A549 (cell line): ENCODE measurements at regions not wholly inside any gene's neighbourhood (a gene's known extent, or its start where the extent isn't known, plus 50 kb on each side); places are given as distances from the start of the nearest gene placed in this dataset.

Experiments
- ATAC-seq, 2 experiments: fragments of 200-7000 bp in 1 of 2; fragments of >200 bp in 1 of 2; cut with Nextera tagmentation in 1 of 2; cut with Tn5 transposase in 1 of 2; 3 replicates each; pipeline versions ENCODE4 v1.8.0 to v1.9.1; 2018 to 2020; ENCODE audit warnings: mild to moderate bottlenecking in 1 of 2, moderate library complexity in 1 of 2
- CTCF ChIA-PET: fragments of 300-600 bp; sonication (Branson Sonifier 250); formaldehyde crosslinking; extraction: SDS; loops from one replicate; lab custom pipeline; 2021; ENCODE audit warnings: antibody characterized with exemption, inconsistent platforms; lab: Yijun Ruan, JAX
- POLR2A ChIA-PET: fragments of 350-600 bp; formaldehyde crosslinking; extraction: SDS; loops from one replicate; lab custom pipeline; 2021; ENCODE audit warnings: antibody characterized with exemption, inconsistent platforms; lab: Yijun Ruan, JAX
- DNase-seq, 2 experiments: peaks; one replicate each; pipeline versions ENCODE4 v3.0.0 to v3.0.0-alpha.2; 2011 to 2016; ENCODE audit warnings: low read depth in 1 of 2, low spot score in 1 of 2
- FAIRE-seq: peaks from 2 replicates; lab custom pipeline; 2011; peaks lifted over from hg19 to GRCh38; lab: Jason Lieb, UNC
- H3K27ac ChIP-seq, 2 experiments: fragments of >200 bp; sonication (Bioruptor Twin); formaldehyde crosslinking; 3 replicates each; pipeline ENCODE4 v1.5.1; 2016 to 2017
- H3K4me1 ChIP-seq: fragments of >200 bp; sonication (Bioruptor Twin); formaldehyde crosslinking; 3 replicates; pipeline ENCODE4 v1.6.1; 2016
- H3K4me2 ChIP-seq: fragments of >200 bp; sonication (Bioruptor Twin); formaldehyde crosslinking; 3 replicates; pipeline ENCODE4 v1.6.1; 2016
- H3K4me3 ChIP-seq: fragments of >200 bp; sonication (Bioruptor Twin); formaldehyde crosslinking; 3 replicates; pipeline ENCODE4 v1.5.1; 2016
- H3K9me3 ChIP-seq: fragments of >200 bp; sonication (Bioruptor Twin); formaldehyde crosslinking; 3 replicates; pipeline ENCODE4 v1.6.1; 2016
- ATOH8 ChIP-seq: fragments of 250-450 bp; sonication (Bioruptor Pico); IDR thresholded peaks from 2 replicates; pipeline ENCODE4 v1.5.0; 2020; ENCODE audit warnings: low read depth, mild to moderate bottlenecking, moderate library complexity
- BCL3 ChIP-seq: fragments of >200 bp; sonication (Bioruptor Twin); formaldehyde crosslinking; IDR thresholded peaks from 3 replicates; pipeline ENCODE4 v1.6.1; 2016
- BHLHE40 ChIP-seq: IDR thresholded peaks from 2 replicates; pipeline ENCODE4 v1.6.1; 2012; ENCODE audit warnings: low read depth, low read length, inconsistent platforms
- CBX2 ChIP-seq: fragments of 200-600 bp; sonication (generic); IDR thresholded peaks from 2 replicates; pipeline ENCODE4 v1.6.1; 2016; ENCODE audit warnings: low read depth, mild to moderate bottlenecking, borderline replicate concordance
- CBX8 ChIP-seq: fragments of 200-600 bp; sonication (generic); IDR thresholded peaks from 2 replicates; pipeline ENCODE4 v1.6.1; 2016
- CEBPB ChIP-seq, 2 experiments: fragments of >200 bp in 1 of 2; sonication (Bioruptor Twin) in 1 of 2; formaldehyde crosslinking in 1 of 2; IDR thresholded peaks; 2 replicates each; pipeline ENCODE4 v1.6.1; 2012 to 2016
- EP300 ChIP-seq, 2 experiments: fragments of >200 bp; sonication (Bioruptor Twin); formaldehyde crosslinking; IDR thresholded peaks; 2 replicates in 1 of 2; 3 replicates in 1 of 2; pipeline ENCODE4 v1.6.1; 2016 to 2017
- ESRRA ChIP-seq: fragments of 150-350 bp; IDR thresholded peaks from 2 replicates; pipeline ENCODE4 v1.6.1; 2014; ENCODE audit warnings: mild to moderate bottlenecking, low read length, borderline replicate concordance
- FOSL2 ChIP-seq, 2 experiments: fragments of 450-650 bp in 1 of 2; fragments of >200 bp in 1 of 2; sonication (Bioruptor Twin) in 1 of 2; formaldehyde crosslinking; IDR thresholded peaks; 2 replicates each; pipeline versions ENCODE4 v1.5.0 to v1.6.1; 2016 to 2020; ENCODE audit warnings: mild to moderate bottlenecking in 1 of 2, moderate library complexity in 1 of 2
- GATA3 ChIP-seq: IDR thresholded peaks from 2 replicates; pipeline ENCODE4 v1.6.1; 2012; ENCODE audit warnings: borderline replicate concordance
- HES2 ChIP-seq: fragments of >200 bp; sonication (Bioruptor Twin); formaldehyde crosslinking; IDR thresholded peaks from 2 replicates; pipeline ENCODE4 v1.6.1; 2016
- HOXA7 ChIP-seq: fragments of 250-450 bp; sonication (Bioruptor Pico); IDR thresholded peaks from 2 replicates; pipeline ENCODE4 v1.5.0; 2020; ENCODE audit warnings: mild to moderate bottlenecking, moderate library complexity
- HOXB5 ChIP-seq: fragments of 250-450 bp; sonication (Bioruptor Pico); IDR thresholded peaks from 2 replicates; pipeline ENCODE4 v1.5.0; 2020; ENCODE audit warnings: mild to moderate bottlenecking, moderate library complexity
- JUN ChIP-seq, 2 experiments: fragments of >200 bp; sonication (Bioruptor Twin); formaldehyde crosslinking; IDR thresholded peaks; 2 replicates in 1 of 2; 3 replicates in 1 of 2; pipeline ENCODE4 v1.6.1; 2016 to 2017
- MAFK ChIP-seq: fragments of 450-650 bp; IDR thresholded peaks from 2 replicates; pipeline ENCODE4 v1.6.1; 2014; ENCODE audit not compliant: partially characterized antibody
- MAX ChIP-seq: IDR thresholded peaks from 2 replicates; pipeline ENCODE4 v1.6.1; 2012
- MYC ChIP-seq: IDR thresholded peaks from 2 replicates; pipeline ENCODE4 v1.6.1; 2012; ENCODE audit warnings: mild to moderate bottlenecking, inconsistent platforms, low read length, improper control_type of control experiment, borderline replicate concordance
- NPAS2 ChIP-seq: fragments of 250-450 bp; sonication (Bioruptor Pico); IDR thresholded peaks from 2 replicates; pipeline ENCODE4 v1.8.0; 2022; ENCODE audit warnings: mild to moderate bottlenecking, moderate library complexity, borderline replicate concordance
- PBX3 ChIP-seq: IDR thresholded peaks from 2 replicates; pipeline ENCODE4 v1.6.1; 2012
- PHF8 ChIP-seq: fragments of 200-600 bp; sonication (generic); IDR thresholded peaks from 2 replicates; pipeline ENCODE4 v1.6.1; 2016; ENCODE audit warnings: low read depth, mild to moderate bottlenecking, antibody characterized with exemption, moderate library complexity, borderline replicate concordance
- RCOR1 ChIP-seq: fragments of 150-350 bp; IDR thresholded peaks from 2 replicates; pipeline ENCODE4 v1.6.1; 2014; ENCODE audit warnings: antibody characterized with exemption, low read length, low read depth
- REST ChIP-seq: fragments of 200-600 bp; sonication (generic); IDR thresholded peaks from 2 replicates; pipeline ENCODE4 v1.6.1; 2016; ENCODE audit warnings: antibody characterized with exemption, mild to moderate bottlenecking, moderate library complexity
- SREBF2 ChIP-seq: fragments of 450-650 bp; IDR thresholded peaks from 2 replicates; pipeline ENCODE4 v1.6.1; 2014; ENCODE audit warnings: mild to moderate bottlenecking, moderate library complexity
- ZFP36 ChIP-seq: fragments of 450-650 bp; IDR thresholded peaks from 2 replicates; pipeline ENCODE4 v1.6.1; 2014; ENCODE audit warnings: borderline replicate concordance; ENCODE audit not compliant: partially characterized antibody
- ZNF302 ChIP-seq: fragments of 250-450 bp; sonication (Bioruptor Pico); IDR thresholded peaks from 2 replicates; pipeline ENCODE4 v1.9.0; 2021; ENCODE audit warnings: inconsistent platforms, mild to moderate bottlenecking, moderate library complexity
- WGBS: methylation state at CpG from one replicate; pipeline ENCODE4 v1.1.6; 2017; ENCODE audit errors: missing lambda C conversion rate; 5-methylcytosine and 5-hydroxymethylcytosine counted together

GRCh38 chr2:117723483-117723882 lies 91.0 kb upstream of the DDX18 start:
- Histone ChIP-seq H3K4me2 (no peak overlapping the region), H3K9me3 (no peaks in the 10 kb centered on the region), H3K27ac (no peak overlapping the region), H3K4me1 (no peaks in the 10 kb centered on the region), H3K4me3 (no peak overlapping the region)
- CTCF ChIA-PET, result no interaction called here
- TF ChIP-seq BCL3 (no peak), CBX8 (no peak)
- no peak for FAIRE-seq
- DNase-seq, result no peak
- no peak for ATAC-seq
- POLR2A ChIA-PET, result no interaction called here
- WGBS, result 0% methylated on average over 2 of the region's 2 CpGs

GRCh38 chr2:117723888-117724434 lies 90.5 kb upstream of the DDX18 start:
- POLR2A ChIA-PET, result no interaction called here
- no peak for FAIRE-seq
- WGBS, result under 1% methylated on average over 9 of the region's 9 CpGs

GRCh38 chr2:117726747-117727146 lies 87.7 kb upstream of the DDX18 start:
- no peak for FAIRE-seq
- no peak for ATAC-seq
- Histone ChIP-seq H3K4me1 (no peaks in the 10 kb centered on the region), H3K4me3 (no peak overlapping the region), H3K9me3 (no peaks in the 10 kb centered on the region), H3K4me2 (no peak overlapping the region), H3K27ac (no peak overlapping the region)
- DNase-seq, result no peak
- WGBS, result under 1% methylated on average over 5 of the region's 5 CpGs
- ChIA-PET CTCF (no interaction called here), POLR2A (no interaction called here)
- no peak for TF ChIP-seq SREBF2
- no peak for TF ChIP-seq PBX3
- no peak for TF ChIP-seq MAX
- TF ChIP-seq GATA3, result no peak
- TF ChIP-seq EP300 (IDR thresholded peaks at IDR 0.05), result no peak
- no peak for TF ChIP-seq CEBPB (IDR thresholded peaks at IDR 0.05)
- TF ChIP-seq HOXA7 (CRISPR knock-in tag), result no peak
- no peak for TF ChIP-seq PHF8
- TF ChIP-seq JUN (IDR thresholded peaks at IDR 0.05), result no peak
- TF ChIP-seq HOXB5 (CRISPR knock-in tag), result no peak
- TF ChIP-seq ATOH8 (CRISPR knock-in tag), result no peak
- TF ChIP-seq ESRRA, result no peak
- no peak for TF ChIP-seq RCOR1
- TF ChIP-seq MYC, result no peak
- no peak for TF ChIP-seq HES2
- TF ChIP-seq MAFK, result no peak
- no peak for TF ChIP-seq REST
- no peak for TF ChIP-seq CBX2

More at GRCh38 chr2:117723888-117724434, 90.5 kb upstream of the DDX18 start:
- Histone ChIP-seq H3K4me2 (no peak overlapping the region), H3K4me3 (no peak overlapping the region), H3K9me3 (no peaks in the 10 kb centered on the region), H3K27ac (no peak overlapping the region), H3K4me1 (no peaks in the 10 kb centered on the region)
- CTCF ChIA-PET, result no interaction called here
- TF ChIP-seq ZFP36 (no peak), HES2 (no peak), FOSL2 (IDR thresholded peaks at IDR 0.05) (no peak), FOSL2 (CRISPR knock-in tag; IDR thresholded peaks at IDR 0.05) (no peak), NPAS2 (CRISPR knock-in tag) (no peak), BHLHE40 (no peak), MYC (no peak), HOXA7 (CRISPR knock-in tag) (no peak), ZNF302 (CRISPR knock-in tag) (no peak)
- ATAC-seq (no peak), DNase-seq (no peak)
